Right renal pelvis (tissue), 4 donors: ENCODE measurements at regions not wholly inside any gene's neighbourhood (a gene's known extent, or its start where the extent isn't known, plus 50 kb on each side); places are given as distances from the start of the nearest gene placed in this dataset.

Experiments used
- DNase-seq, 4 donors: peaks; one replicate each; pipeline ENCODE4 v3.0.0-alpha.2; 2013; ENCODE audit warnings: low read depth in 4 of 4, low spot score in 3 of 4, missing footprints in 1 of 4

DNA sequence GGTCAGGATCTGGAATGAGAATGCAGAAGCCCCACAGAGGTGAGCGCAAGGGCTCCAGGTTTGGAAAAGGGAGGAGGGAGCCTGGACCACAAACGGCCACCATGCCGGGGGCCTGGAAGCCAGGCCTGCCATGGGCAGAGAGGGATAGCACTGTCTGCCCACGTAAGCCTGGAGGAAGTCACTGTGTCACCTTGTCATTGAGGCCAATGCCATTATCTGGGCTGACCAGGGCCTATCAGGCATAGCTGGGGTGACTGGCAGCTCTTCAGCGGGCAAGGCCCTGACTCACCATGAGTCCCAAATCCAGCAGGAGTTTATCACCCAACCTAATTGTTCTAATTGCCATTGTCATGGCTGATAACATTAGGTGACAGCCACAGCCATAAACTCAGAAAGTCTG, 84.6 kb downstream of the MATN1 start:
- DNase-seq = no peak

DNA sequence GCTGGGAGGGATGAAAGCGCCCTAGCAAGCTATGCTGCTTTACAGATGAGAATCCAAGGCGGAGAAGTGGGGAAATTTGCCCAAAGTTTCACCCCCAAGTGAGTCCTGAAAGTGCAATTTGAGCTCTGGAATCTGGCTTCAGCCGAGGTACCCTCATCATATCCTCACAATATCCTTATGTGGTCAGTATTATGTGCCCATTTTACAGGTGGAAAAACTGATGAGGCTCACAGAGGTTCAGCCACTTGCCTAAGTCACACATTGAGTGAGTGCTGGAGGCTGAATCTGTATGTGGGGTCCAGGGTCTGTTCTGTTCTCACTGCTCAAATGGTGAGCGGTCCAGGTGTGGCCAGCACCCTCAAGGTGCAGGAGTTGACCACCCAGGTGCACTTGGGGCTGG, 85.3 kb downstream of the MATN1 start:
- DNase-seq = no peak

DNA sequence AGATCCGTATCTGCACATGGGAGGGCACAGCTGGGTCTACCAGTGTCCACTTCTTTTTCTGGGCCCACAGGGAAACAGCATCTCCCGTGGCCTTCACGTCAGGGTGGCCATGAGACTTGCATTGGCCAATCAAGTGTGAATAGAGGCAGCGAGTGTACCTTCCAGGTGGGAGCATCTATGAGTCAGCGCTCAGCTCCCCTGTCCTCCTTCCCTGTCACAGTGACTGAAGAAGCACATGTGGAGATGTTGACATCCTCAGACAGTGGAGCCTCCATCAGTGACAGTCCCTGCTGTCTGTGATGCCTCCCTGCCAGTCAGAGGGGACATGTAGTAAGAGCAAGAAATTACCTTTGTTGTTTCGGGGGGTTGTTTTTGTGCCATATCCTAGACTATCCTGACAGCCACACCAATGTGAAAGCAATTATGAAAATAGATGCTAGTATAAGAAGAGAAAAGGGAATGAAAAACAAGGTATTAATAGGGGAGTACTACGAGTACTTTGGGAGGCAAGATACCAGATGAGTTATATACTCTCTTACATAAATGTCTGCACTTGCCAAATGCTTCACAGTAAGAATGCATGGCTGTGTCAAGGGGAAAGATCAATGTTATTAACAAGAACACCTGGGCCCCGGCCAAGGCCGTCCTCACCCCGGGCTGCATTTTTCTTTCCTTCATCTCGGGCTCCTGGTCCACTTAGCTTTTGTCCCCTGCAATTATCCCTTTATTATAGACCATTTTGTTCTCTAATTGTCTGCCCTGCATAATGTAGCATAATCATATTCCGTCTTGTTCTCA, 86.0 kb downstream of the MATN1 start:
- DNase-seq = no peak

DNA sequence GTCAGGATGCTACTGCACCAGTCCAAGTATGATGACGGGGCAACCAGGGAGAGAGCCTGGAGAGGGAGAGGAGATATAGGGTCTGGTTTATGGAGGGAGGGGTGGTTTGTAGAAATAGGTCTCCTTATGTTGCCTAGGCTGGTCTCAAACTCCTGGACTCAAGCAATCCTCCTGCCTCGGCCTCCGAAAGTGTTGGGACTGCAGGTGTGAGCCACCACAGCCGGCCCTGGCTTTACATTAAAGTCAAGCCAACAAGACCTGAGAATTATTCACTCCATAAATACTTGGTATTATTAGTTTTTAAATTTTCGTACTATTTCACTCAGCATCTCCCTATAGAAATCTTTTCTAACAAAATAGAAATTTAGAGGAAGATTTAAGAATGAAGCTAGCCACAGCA, 86.8 kb downstream of the MATN1 start:
- no peak for DNase-seq

DNA sequence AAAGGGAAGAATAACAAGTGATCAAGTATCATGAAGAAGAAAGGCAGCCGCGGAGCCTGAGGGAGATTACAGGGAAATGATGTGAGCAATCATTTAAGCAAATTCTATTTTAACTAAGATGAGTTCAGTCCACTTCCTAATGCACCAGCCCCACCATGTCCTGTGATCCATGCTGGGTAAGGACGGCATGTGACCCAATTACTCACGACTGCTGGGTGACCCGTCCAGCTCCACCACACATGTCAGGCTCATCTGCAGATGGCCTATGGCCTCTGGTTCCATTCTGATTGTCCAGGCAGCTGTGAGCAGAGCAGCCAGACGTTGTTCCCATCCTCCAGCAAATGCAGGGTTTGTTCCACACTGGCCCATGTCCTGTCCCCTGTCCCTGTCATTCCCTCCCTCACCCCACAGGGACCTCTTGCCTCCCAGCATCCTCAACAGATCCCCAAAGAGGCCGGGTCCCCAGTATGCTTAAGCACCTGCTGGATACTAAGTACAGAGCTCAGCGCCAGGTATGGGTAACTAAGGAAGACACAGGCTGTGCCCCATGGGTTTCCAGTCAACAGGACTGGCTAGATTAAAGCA, 87.9 kb downstream of the MATN1 start:
- no peak for DNase-seq

DNA sequence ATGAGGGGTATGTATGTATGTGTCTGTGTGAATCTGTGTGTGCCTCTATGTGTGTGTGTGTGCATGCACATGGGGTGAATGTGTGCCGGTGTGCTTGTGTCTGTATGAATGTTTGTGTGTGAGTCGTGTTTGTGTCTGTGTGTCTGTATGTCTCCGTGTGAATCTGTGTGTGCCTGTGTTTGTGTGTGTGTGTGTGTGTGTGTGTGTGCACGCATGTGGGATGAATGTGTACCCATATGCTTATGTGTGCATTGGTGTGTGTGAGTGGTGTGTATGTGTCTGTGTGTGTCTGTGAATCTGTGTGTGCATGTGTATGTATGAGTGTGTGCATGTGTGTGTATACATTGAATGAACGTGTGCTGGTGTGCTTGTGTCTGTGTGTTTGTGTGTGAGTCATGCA, 88.9 kb downstream of the MATN1 start:
- no peak for DNase-seq

DNA sequence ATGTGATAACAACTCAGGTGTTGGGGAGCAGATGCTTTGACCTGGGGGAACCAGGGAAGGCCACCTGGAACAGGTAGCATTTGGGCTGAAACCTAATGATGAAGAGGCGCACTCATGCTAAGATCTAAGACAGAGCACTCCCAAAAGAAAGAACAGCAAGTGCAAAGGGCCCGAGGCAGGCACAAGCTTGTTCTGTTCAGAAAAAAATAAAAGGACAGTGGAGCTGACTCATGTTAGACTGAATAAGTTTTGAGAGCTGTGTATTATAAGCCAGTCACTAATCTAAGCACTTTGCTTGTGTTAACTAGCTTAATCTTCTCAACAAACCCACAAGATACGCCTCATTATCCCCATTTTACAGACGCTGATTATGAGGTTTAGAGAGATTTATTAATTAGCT, 90.1 kb downstream of the MATN1 start:
- DNase-seq = no peak

DNA sequence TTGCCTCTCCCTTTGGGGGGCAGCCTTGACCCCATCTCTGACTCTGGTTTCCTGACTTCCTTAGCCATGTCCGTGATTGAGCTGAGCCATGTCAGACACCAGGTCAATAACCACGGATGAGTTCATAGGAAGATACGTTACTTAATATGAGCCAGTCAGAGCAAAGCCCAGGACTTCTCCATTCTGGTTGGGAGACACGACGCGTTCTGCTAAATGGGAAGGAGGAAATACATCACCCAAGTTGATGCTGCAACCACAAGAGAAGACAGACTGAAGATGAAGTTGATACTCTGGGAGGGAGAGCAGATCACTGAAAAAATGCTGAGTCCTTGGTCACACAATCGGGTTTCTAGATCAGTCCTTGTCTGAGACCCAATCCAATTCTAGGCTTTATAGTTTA, 90.9 kb downstream of the MATN1 start:
- DNase-seq = no peak

DNA sequence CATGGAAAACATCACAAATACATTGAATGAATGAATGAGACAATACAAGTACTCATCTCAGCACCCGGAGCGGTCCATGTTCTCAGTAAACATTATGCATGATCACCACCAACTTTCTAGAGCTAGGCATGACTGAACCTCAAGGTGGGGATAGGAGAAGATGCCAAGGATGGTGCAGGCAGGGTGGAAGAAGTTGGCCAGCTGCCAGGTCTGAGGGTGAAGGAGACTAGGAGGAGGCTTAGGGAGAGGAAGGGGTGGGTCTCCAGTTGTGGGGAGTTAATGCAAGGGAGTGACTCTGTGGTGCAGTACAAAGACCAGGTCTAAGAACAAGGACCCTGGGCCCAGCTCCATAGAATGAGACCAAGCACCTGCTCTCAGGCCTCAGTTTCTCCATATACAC, 91.7 kb downstream of the MATN1 start:
- DNase-seq = no peak

DNA sequence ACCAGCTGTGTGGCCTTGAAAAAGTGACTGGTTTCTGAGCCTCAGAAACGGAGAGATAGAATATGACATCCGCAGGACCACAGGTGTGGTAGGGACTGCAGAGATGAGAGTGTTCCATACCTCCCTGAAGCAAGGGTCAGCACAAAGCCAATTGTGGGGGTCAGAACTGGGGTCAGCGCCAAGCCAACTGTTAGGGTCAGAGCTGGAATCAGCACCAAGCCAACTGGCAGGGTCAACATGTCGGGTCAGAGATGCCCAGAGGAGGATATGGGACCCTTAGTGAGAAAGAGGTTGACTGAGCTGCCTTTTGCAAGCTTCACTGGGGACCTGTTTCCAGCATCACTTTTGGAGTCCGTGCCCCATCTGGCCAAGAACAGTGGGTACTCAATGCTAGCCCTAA, 93.9 kb downstream of the MATN1 start:
- DNase-seq = no peak

DNA sequence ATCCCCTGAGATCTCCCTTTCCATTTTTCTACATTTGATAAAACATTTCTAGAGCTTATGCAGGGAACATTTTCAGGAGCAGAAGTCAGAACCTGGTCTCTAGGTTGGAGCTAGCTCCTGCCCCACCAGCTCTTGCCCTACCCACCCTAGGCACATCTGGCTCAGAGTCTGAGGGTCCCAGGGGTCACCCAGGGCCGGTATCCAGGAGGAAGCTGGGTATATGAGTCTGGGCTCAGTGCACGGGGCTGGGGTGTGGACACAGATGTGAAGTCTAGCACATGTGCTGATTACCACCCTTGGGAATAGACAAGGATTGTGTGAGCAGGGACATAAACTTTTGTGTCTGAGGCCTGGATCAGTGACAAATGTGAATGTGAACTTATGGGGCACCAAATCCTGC, 95.4 kb downstream of the MATN1 start:
- no peak for DNase-seq

DNA sequence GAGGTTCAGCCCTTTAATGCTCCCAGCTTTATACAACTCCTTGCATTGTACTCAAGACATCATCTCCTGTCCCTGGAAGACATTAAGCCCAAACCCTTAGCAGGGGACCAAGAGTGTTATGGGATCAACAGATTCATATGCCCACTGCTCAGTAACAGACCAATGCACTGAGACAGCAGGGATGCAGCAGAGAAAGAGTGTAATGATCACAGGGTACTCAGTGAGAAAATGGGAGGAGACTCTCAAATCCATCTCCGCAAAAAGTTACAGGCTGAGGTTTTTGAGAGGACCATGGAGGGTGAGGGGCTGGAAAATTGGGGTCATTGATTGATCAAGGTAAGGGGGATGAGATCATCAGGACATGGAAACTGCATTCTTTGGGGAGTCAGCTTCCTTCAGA, 96.2 kb downstream of the MATN1 start:
- no peak for DNase-seq

DNA sequence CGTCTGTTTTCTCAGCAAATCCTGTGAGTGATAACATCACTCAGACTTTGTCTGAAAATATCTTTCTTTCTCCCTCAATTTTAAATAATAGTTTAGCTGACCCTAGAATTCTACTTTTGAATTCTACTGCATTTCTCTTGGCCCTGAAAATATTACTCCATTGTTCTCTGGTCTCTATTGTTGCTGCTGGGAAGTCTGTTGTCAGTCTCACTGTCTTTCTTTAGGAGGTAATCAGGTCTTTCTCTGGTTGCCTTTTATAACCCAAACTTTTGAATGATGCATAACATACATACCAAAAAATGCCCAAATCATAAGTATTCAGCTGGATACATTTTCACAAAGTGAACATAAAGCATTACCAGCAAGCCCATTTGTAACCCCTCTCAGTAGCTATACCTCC, 100.0 kb downstream of the MATN1 start:
- DNase-seq = no peak

DNA sequence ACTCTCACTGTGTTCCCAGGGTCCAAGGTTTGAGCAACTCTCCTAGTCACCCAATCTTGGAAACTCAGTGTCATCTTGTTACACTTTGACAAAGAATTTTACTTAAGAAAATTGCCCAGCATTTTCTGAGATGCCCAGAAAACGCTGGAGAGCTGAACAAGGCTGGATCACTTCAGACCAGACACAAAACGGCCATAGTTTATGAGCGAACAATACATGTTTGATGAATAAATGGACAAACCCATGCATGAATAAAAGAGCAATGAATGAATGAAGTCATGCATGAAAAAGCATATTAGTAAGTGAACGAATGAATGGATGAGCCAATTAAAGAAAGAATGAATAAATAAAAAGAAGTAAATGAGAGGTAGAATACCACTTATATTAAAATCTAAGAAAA, 103.8 kb downstream of the MATN1 start:
- no peak for DNase-seq

DNA sequence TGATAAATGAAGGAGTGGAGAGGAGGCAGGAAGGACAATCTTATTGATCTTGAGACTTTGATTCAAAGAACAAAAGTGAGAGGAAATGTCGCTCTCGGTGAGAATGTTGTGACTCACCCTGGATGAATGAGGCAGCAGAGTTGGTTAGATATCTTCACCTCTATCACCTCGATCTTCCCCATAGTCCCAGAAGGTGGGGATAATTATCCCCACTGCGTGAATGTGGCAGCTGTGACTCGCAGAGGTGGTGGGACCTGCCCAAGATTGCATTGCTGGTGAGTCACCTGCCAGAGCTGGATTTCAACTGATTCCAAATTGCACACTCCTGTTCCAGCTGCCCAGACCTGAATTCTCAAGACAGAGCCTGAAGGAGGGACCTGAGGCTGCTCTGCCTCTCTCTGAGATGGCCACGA, 105.0 kb downstream of the MATN1 start:
- DNase-seq = no peak

DNA sequence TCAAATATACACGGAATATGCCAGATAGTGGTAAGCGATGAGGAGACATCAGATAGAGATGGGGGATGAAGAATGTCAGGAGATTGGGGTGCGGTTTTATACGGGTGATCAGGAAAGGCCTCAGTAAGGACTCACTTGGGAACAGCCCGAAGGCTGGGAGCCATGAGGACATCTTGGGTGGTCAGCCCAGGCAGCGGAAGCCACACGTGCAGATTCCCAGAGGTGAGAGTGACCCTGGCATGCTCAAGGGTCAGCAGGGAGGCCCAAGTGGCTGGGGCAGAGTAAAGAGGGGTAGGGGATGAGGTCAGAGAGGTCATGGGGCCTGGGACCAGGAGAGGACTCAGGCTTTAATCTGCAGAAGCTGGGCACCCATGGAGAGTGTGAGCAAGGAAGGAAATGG, 106.6 kb downstream of the MATN1 start:
- no peak for DNase-seq

DNA sequence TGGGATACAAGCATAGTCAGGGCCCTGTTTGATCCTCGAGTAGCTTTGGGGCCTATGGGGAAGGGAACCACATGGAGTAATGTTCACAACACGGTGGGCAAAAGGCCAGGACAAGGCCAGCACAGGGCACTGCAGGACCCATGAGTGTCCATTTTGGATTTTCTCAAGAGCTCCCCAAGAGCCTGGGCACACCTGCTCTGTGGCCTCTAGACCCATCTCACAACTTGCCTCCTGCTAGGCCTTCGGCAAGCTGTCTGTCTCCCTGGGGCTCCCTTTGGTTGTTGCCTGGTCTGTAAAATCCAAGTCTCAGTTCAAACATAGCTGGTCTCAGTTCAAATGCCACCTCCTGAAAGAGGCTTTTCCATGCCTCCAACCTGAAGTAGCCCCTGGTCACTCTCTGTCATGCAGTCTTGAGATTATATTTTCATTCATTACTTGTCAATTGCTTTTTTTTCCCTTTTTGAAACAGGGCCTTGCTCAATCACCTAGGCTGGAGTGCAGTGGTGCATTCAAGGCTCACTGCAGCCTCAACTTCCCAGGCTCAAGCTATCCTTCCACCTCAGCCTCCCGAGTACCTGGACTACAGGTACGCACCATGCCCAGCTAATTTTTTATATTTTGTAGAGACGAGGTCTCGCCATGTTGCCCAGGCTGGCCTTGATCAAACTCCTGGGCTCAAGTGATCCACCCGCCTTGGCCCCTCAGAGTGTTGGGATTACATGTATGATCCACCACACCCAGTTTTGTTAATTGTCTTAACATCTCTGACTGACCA, 107.4 kb downstream of the MATN1 start:
- DNase-seq = no peak

DNA sequence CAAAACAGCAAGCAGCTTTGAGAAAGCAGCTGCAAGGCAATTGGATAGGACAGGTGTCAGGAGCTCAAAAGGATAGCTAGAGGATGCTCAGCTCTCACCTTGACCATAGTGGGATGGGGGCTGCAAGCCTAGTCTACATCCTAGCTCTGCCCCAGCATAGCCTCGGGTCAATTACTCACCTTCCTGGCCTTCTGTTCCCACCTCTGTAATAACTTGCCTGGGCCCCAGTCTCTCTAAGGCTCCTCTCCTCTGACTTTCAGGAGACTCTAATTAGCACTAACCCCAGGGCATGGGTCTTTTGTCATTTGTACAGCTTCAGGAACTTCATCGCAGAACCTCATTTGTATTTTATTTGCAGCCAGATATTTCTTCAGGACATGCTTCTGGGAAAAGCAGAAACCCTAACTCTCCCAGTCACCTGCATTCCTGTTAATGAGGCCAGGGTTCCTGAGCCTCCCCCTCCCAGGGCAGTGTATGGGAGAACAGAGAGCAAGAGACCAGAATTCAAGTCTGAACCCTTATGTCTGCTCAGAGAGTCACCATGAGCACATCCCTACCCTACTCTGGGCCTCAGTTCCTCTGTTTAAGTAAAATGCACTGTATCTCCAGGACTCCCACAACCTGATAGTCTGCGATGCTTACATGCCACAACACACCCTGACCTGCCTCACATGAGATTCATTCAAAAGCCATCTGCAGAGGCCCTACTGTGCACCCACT, 108.1 kb downstream of the MATN1 start:
- DNase-seq = no peak

DNA sequence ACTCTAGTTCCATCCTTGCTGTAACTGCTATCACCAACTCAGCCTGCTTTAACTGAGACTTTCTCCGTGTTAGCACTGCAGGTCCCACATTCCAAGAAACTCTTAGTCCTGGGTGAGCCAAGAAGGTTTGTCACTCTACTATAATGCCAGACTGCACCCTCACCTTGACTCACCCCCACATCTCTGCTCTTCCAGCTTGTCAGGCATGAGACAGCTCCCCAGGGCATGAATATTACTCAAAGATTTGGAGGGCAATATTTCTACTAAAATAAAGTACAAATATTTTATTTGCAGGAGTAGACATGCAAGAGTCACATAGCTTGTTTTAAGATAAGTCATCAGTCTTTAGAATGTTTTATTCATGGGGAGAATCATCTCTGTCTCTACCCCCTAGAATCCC, 110.2 kb downstream of the MATN1 start:
- no peak for DNase-seq

DNA sequence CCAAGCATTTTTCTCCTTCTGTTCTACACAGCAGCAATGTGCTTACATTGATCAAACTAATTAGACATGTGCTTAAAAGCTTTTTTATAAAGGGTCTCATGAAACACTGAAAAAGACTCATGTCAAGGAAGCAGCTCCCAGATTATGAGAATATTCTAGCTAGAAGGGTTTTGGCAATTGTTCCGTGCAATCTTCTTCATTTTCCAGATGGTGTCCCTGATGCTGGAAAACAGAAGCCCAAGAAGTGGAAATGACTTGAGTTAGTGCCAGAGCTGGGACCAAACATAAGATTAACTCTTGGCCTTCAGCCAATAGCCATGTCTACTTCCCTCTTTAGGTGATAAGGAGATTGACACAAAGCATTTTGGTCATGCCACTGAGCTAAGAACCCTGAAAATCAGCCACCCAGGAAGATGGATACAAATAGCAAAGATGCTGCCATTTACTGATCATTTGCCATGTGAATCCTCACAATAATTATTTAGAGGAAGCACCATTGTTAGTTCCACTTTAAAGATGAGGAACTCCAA, 110.8 kb downstream of the MATN1 start:
- no peak for DNase-seq

DNA sequence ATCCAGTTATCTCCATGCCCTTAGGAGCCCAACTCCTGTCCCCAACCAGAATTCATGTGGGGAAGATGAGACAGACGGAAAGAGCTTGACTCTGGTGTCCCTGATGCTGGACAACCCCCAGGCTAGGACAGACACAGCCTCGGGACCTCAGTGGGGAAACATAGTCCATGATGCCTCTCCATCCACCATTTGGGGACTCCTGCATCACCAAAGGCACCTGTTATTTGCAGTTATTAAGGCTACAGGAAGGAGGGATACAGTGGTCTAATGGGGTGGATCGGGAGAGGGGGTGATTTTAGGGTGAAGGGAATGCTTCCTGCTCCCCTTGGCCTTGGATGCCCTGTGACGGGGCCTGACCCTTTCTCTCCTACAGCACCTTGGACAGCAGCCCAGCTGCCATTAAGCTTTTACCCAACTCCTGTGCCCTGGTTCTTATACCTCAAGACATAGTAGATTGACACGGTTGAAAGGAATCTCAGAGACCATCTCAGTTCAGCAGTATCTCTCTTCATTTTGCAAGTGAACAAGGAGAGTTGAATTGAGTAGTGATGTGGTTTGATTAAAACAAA, 111.6 kb downstream of the MATN1 start:
- DNase-seq = no peak
